ENCODE measurements at regions not wholly inside any gene's neighbourhood (a gene's known extent, or its start where the extent isn't known, plus 50 kb on each side); places are given as distances from the start of the nearest gene placed in this dataset.

DNA sequence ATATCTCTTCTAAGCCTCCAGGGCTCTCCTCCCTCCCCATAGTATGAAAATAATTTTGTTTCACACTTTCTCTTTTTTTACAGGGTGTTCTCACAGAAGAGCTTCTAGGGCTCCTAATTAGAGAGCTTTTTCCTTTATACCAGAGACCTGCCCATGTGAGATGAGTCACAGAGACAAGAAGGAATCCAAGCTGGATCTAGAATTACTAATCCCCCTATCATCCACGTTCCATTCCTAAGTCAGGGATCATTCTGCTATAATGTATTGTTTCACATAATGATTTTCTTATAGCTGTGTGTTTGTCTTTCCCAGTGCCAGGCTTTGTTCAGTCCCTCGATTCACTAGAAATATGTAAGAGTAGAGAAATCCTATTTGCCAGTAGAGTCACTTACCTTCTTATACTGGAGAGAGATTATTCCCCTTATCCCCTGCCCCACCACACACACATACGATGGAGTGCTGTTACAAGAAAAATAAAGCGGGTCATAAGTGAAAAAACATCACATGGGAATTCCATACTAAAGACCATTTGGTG is 778.3 kb upstream of the LRRC4C start:
- no peak for DNase-seq (ENCODE audit: extremely low spot score, unreplicated experiment)
- no peaks in the 10 kb centered on the region for H3K9me3 Mint-ChIP-seq
- no peaks in the 10 kb centered on the region for H3K36me3 Mint-ChIP-seq
- TF ChIP-seq, protein P1, sequence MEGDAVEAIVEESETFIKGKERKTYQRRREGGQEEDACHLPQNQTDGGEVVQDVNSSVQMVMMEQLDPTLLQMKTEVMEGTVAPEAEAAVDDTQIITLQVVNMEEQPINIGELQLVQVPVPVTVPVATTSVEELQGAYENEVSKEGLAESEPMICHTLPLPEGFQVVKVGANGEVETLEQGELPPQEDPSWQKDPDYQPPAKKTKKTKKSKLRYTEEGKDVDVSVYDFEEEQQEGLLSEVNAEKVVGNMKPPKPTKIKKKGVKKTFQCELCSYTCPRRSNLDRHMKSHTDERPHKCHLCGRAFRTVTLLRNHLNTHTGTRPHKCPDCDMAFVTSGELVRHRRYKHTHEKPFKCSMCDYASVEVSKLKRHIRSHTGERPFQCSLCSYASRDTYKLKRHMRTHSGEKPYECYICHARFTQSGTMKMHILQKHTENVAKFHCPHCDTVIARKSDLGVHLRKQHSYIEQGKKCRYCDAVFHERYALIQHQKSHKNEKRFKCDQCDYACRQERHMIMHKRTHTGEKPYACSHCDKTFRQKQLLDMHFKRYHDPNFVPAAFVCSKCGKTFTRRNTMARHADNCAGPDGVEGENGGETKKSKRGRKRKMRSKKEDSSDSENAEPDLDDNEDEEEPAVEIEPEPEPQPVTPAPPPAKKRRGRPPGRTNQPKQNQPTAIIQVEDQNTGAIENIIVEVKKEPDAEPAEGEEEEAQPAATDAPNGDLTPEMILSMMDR (conservative IDR thresholded peaks at IDR 0.05), result no peak
- peaks cover 7% of the 10 kb centered on the region for H3K27me3 Mint-ChIP-seq
- H3K4me1 Mint-ChIP-seq (ENCODE audit: unreplicated experiment), result peaks cover 2% of the 10 kb centered on the region
- no peak overlapping the region for H3K27ac Mint-ChIP-seq
- no peak overlapping the region for H3K4me3 Mint-ChIP-seq

DNA sequence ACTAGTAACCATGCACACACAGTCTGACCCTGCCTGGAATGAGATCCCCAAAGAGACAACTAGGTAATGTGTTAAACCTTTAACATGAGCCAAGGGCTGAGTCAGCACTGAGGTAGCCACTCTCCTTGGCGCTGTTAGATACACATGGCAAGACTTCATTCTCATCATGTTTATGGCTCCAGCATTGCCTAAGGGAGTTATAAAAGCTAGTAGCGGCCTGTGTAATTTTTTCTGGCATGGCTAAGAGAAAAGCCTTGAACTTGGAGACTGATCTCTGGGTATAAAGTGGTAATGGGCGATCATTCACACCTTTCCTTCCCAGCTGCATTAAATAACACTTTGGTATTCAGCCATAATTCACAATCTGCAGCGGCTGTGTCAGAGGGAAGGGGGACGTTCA is 779.7 kb upstream of the LRRC4C start:
- TF ChIP-seq, protein P1 (conservative IDR thresholded peaks at IDR 0.05), result no peak
- DNase-seq (ENCODE audit: extremely low spot score, unreplicated experiment), result no peak
- no peaks in the 10 kb centered on the region for H3K9me3 Mint-ChIP-seq
- H3K4me3 Mint-ChIP-seq, result no peak overlapping the region
- peaks cover 4% of the 10 kb centered on the region for H3K27me3 Mint-ChIP-seq
- H3K27ac Mint-ChIP-seq, result no peak overlapping the region
- H3K36me3 Mint-ChIP-seq, result no peaks in the 10 kb centered on the region
- no peaks in the 10 kb centered on the region for H3K4me1 Mint-ChIP-seq (ENCODE audit: unreplicated experiment)

DNA sequence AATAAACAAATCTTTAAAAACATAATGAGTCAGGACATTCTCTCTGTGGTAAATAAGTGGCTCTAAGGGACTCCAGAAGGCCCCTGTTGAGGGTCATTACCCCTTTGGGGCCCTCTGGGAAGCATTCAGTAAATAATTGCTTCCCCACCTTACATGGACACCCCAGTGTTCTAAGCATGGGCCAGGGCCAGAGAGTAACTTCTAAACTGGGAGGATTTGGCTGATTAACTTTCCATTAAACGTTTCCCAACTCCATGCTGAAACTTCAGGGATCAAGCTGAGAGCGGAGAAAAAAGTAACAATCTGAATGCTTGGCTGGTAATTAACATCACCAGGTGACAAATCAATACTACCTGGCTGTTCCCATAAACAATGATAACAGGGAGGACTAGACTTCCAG is 783.9 kb upstream of the LRRC4C start:
- no peaks in the 10 kb centered on the region for H3K27me3 Mint-ChIP-seq
- no peaks in the 10 kb centered on the region for H3K9me3 Mint-ChIP-seq
- H3K4me1 Mint-ChIP-seq (ENCODE audit: unreplicated experiment), result no peaks in the 10 kb centered on the region
- H3K27ac Mint-ChIP-seq, result no peak overlapping the region
- TF ChIP-seq, protein P1 (conservative IDR thresholded peaks at IDR 0.05), result no peak
- H3K4me3 Mint-ChIP-seq, result no peak overlapping the region
- DNase-seq (ENCODE audit: extremely low spot score, unreplicated experiment), result no peak
- no peaks in the 10 kb centered on the region for H3K36me3 Mint-ChIP-seq

DNA sequence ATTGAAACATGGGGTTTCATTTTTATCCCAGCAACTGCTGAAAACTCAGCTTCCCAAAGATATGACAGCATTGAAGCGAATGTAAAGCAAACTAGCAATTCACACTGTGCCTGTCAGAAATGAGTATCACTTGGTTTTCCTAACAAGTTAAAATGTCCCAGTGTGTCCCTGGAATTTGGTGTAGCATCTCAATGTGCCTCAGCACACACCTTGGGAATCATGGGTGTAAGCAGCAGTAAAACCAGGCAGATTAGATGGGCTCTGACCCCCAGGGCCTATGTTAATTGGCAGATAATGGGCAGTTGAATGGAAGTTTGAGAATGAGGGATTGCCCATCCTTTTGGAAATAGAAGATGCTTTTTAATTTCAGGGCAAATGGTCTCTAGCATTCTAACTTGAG is 784.9 kb upstream of the LRRC4C start:
- DNase-seq (ENCODE audit: extremely low spot score, unreplicated experiment), result no peak
- TF ChIP-seq, protein P1 (conservative IDR thresholded peaks at IDR 0.05), result no peak
- Mint-ChIP-seq H3K9me3 (peaks cover 1% of the 10 kb centered on the region), H3K27ac (no peak overlapping the region), H3K36me3 (no peaks in the 10 kb centered on the region), H3K27me3 (no peaks in the 10 kb centered on the region), H3K4me3 (no peak overlapping the region), H3K4me1 (ENCODE audit: unreplicated experiment) (peaks cover under 1% of the 10 kb centered on the region)

DNA sequence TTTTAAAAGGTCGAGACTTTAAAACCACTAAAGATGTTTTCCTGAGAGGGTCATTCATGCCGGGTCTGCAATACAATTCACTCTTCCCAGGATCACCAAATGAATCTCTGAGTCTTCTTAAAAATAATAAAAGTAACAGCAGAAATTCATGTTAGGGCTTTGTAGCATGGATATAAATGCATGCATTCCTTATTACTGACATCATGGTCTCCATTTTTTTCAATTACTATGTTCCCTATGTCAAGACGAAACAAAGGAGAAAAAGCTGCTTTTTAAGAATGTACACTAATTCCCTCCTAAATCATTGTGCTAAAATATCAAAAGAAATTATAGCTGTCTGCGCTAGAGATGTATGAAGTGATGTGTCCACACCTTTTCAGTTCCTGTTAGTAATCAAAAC is 789.9 kb upstream of the LRRC4C start:
- H3K4me1 Mint-ChIP-seq (ENCODE audit: unreplicated experiment), result peaks cover 3% of the 10 kb centered on the region
- no peak for DNase-seq (ENCODE audit: extremely low spot score, unreplicated experiment)
- no peaks in the 10 kb centered on the region for H3K27me3 Mint-ChIP-seq
- no peaks in the 10 kb centered on the region for H3K36me3 Mint-ChIP-seq
- H3K4me3 Mint-ChIP-seq, result no peak overlapping the region
- no peak overlapping the region for H3K27ac Mint-ChIP-seq
- peaks cover 5% of the 10 kb centered on the region for H3K9me3 Mint-ChIP-seq
- TF ChIP-seq, protein P1 (conservative IDR thresholded peaks at IDR 0.05), result no peak

DNA sequence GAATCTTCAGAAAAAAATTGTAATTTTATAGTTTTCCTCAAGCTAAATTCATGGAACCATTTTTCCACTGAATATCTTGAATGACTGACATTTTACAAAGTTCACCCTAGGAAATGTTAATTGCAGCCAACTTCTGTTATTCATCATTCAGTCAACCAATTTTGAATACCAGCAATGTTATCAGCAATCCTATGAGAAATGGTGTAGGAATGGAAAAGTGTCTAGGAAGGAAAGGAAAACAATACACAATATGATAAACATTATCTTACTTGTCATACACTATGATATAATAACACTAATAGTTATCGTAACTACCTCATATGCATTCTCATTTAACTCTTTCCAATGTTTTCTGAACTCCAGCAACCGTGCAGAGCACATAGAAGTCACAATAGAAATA is 790.5 kb upstream of the LRRC4C start:
- Mint-ChIP-seq H3K27ac (no peak overlapping the region), H3K27me3 (no peaks in the 10 kb centered on the region), H3K9me3 (peaks cover 5% of the 10 kb centered on the region), H3K4me3 (no peak overlapping the region), H3K36me3 (no peaks in the 10 kb centered on the region), H3K4me1 (ENCODE audit: unreplicated experiment) (peaks cover 3% of the 10 kb centered on the region)
- DNase-seq (ENCODE audit: extremely low spot score, unreplicated experiment), result no peak
- TF ChIP-seq, protein P1 (conservative IDR thresholded peaks at IDR 0.05), result no peak
